WTC11 (cell line): ENCODE measurements at regions not wholly inside any gene's neighbourhood (a gene's known extent, or its start where the extent isn't known, plus 50 kb on each side); places are given as distances from the start of the nearest gene placed in this dataset.

Experiments used
- ATAC-seq: fragments of 200-7000 bp; cut with Tn5 transposase; 2 replicates; pipeline ENCODE4 v1.10.0; 2021; ENCODE audit warnings: mild to moderate bottlenecking, moderate library complexity
- CTCF ChIA-PET: fragments of 300-600 bp; sonication (Branson Sonifier 250); formaldehyde crosslinking; loops from one replicate; lab custom pipeline; 2021; ENCODE audit warnings: antibody characterized with exemption; lab: Charles Lee
- POLR2A ChIA-PET: fragments of 350-600 bp; sonication (Branson Sonifier 250); formaldehyde crosslinking; loops from one replicate; lab custom pipeline; 2021; ENCODE audit warnings: antibody characterized with exemption; lab: Charles Lee
- DNase-seq: peaks from one replicate; pipeline ENCODE4 v3.0.0; 2021; ENCODE audit warnings: low spot score
- H3K27ac Mint-ChIP-seq: 2 replicates; pipeline ENCODE4 v1.8.0; 2021; ENCODE audit warnings: mixed read lengths
- H3K27me3 Mint-ChIP-seq: 2 replicates; pipeline ENCODE4 v1.8.0; 2021; ENCODE audit warnings: low read depth, mild to moderate bottlenecking, moderate library complexity, mixed read lengths
- H3K36me3 Mint-ChIP-seq: 2 replicates; pipeline ENCODE4 v1.8.0; 2021; ENCODE audit warnings: mixed read lengths
- H3K4me1 Mint-ChIP-seq: 2 replicates; pipeline ENCODE4 v1.8.0; 2022; ENCODE audit warnings: mixed read lengths
- H3K4me3 Mint-ChIP-seq: 2 replicates; pipeline ENCODE4 v1.8.0; 2021; ENCODE audit warnings: mild to moderate bottlenecking, moderate library complexity, mixed read lengths
- H3K9me3 Mint-ChIP-seq: 2 replicates; pipeline ENCODE4 v1.8.0; 2021; ENCODE audit warnings: mixed read lengths
- EMX1 ChIP-seq: fragments of 250-450 bp; sonication (Bioruptor Pico); IDR thresholded peaks from 2 replicates; pipeline ENCODE4 v1.8.0; 2021; ENCODE audit warnings: mild to moderate bottlenecking
- ESRRA ChIP-seq: sonication (generic); formaldehyde crosslinking; IDR thresholded peaks from 2 replicates; pipeline ENCODE4 v1.8.1; 2022; ENCODE audit warnings: mild to moderate bottlenecking, missing genetic modification reagents, borderline replicate concordance
- KAT7 ChIP-seq: sonication (generic); formaldehyde crosslinking; IDR thresholded peaks from 2 replicates; pipeline ENCODE4 v1.8.1; 2023; ENCODE audit warnings: missing genetic modification reagents, mild to moderate bottlenecking, borderline replicate concordance
- NFYB ChIP-seq: sonication (generic); formaldehyde crosslinking; conservative IDR thresholded peaks from 2 replicates; pipeline ENCODE4 v1.8.0; 2022; ENCODE audit warnings: low read depth, missing genetic modification reagents
- OVOL2 ChIP-seq: fragments of 250-450 bp; sonication (Bioruptor Pico); IDR thresholded peaks from 2 replicates; pipeline ENCODE4 v1.9.0; 2021; ENCODE audit warnings: mild to moderate bottlenecking, borderline replicate concordance
- RORB ChIP-seq: fragments of 250-450 bp; sonication (Bioruptor Pico); IDR thresholded peaks from 2 replicates; pipeline ENCODE4 v1.9.0; 2021; ENCODE audit warnings: mild to moderate bottlenecking
- SP1 ChIP-seq: sonication (generic); formaldehyde crosslinking; conservative IDR thresholded peaks from 2 replicates; pipeline ENCODE4 v1.8.1; 2022; ENCODE audit warnings: missing genetic modification reagents
- TCF7 ChIP-seq: sonication (generic); formaldehyde crosslinking; IDR thresholded peaks from 2 replicates; pipeline ENCODE4 v1.8.0; 2022; ENCODE audit warnings: mild to moderate bottlenecking, low read depth, missing genetic modification reagents, moderate library complexity
- ZNF138 ChIP-seq: sonication (generic); formaldehyde crosslinking; conservative IDR thresholded peaks from 2 replicates; pipeline ENCODE4 v1.8.1; 2022; ENCODE audit warnings: mild to moderate bottlenecking, moderate library complexity, missing genetic modification reagents
- ZNF219 ChIP-seq: sonication (generic); formaldehyde crosslinking; IDR thresholded peaks from 2 replicates; pipeline ENCODE4 v1.8.0; 2023; ENCODE audit warnings: missing genetic modification reagents, mild to moderate bottlenecking, borderline replicate concordance
- ZNF396 ChIP-seq: fragments of 250-450 bp; sonication (Bioruptor Pico); IDR thresholded peaks from 2 replicates; pipeline ENCODE4 v1.8.0; 2021; ENCODE audit warnings: mild to moderate bottlenecking, moderate library complexity, borderline replicate concordance
- TF ChIP-seq, protein P1 (sequence below): fragments of 250-450 bp; sonication (Bioruptor Pico); IDR thresholded peaks from 2 replicates; pipeline ENCODE4 v1.9.0; 2021; ENCODE audit warnings: mild to moderate bottlenecking, borderline replicate concordance
- TF ChIP-seq, protein P2 (sequence below): fragments of 200-600 bp; IDR thresholded peaks from 2 replicates; pipeline ENCODE4 v1.8.0; 2022; ENCODE audit warnings: antibody characterized with exemption
- TF ChIP-seq, protein P3 (sequence below): sonication (generic); formaldehyde crosslinking; IDR thresholded peaks from 2 replicates; pipeline ENCODE4 v1.8.0; 2022; ENCODE audit warnings: mild to moderate bottlenecking, missing genetic modification reagents
- TF ChIP-seq, protein P4 (sequence below): fragments of 250-450 bp; sonication (Bioruptor Pico); IDR thresholded peaks from 2 replicates; pipeline ENCODE4 v2.1.2; 2022; ENCODE audit warnings: mild to moderate bottlenecking, moderate library complexity
- TF ChIP-seq, protein P5 (sequence below): fragments of 250-450 bp; sonication (Bioruptor Pico); IDR thresholded peaks from 2 replicates; pipeline ENCODE4 v1.9.0; 2021; ENCODE audit warnings: mild to moderate bottlenecking
- TF ChIP-seq, protein P6 (sequence below): fragments of 250-450 bp; sonication (Bioruptor Pico); IDR thresholded peaks from 2 replicates; pipeline ENCODE4 v1.8.0; 2021; ENCODE audit warnings: mild to moderate bottlenecking
- TF ChIP-seq, protein P7 (sequence below): sonication (generic); formaldehyde crosslinking; IDR thresholded peaks from 2 replicates; pipeline ENCODE4 v1.8.0; 2022; ENCODE audit warnings: mild to moderate bottlenecking, missing genetic modification reagents

DNA sequence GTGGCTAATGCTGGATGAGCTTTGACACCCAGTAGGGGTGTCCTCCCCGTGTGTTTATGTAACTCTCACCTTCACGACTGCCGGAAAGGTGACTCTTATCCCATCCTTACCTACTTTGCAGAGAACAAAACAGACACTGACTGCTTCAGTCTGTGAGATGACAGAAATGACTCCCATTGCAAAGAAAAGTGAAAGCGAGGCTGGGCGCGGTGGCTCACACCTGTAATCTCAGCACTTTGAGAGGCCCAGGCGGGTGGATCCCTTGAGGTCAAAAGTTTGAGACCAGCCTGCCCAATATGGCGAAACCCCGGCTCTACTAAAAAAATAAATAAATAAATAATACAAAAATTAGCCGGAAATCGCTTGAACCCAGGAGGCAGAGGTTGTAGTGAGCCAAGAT lies 106.4 kb upstream of the ANO1 start:
- POLR2A ChIA-PET = no interaction called here
- Mint-ChIP-seq H3K36me3 (no peaks in the 10 kb centered on the region), H3K4me3 (no peak overlapping the region), H3K27ac (no peak overlapping the region), H3K27me3 (no peaks in the 10 kb centered on the region), H3K4me1 (peaks cover 14% of the 10 kb centered on the region), H3K9me3 (no peaks in the 10 kb centered on the region)
- ATAC-seq (no peak), DNase-seq (no peak)
- CTCF ChIA-PET = no interaction called here
- no peak for TF ChIP-seq RORB (CRISPR knock-in tag)

DNA sequence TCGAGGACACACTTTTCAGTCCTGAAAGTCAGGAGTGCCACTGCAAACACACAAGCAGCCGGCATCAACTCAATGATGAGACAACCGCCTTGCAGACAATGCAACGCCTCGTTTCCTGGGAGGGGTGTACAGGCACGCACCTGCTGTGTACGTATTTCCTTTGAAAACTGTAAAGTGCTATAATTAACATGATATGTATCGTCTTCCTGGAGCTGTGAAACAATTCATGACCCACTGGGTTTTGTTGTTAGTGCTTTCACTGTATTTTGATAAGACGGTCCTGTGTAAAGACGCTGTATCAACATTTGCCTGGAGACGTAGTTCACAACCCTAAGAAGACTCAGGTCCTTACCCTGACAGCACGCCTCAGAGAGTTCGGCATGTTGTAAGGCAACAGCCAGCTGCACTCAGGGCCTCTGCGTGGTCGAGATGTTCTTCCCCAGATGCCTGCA lies 105.7 kb upstream of the ANO1 start:
- peaks cover 14% of the 10 kb centered on the region for H3K4me1 Mint-ChIP-seq
- TF ChIP-seq RORB (CRISPR knock-in tag) (no peak), SP1 (no peak), TCF7 (CRISPR knock-in tag) (no peak), EMX1 (CRISPR knock-in tag) (no peak), NFYB (CRISPR knock-in tag) (no peak), ZNF138 (CRISPR knock-in tag) (no peak), ZNF396 (CRISPR knock-in tag) (no peak), KAT7 (CRISPR knock-in tag) (no peak), ZNF219 (CRISPR knock-in tag) (no peak), OVOL2 (CRISPR knock-in tag) (no peak), ESRRA (CRISPR knock-in tag) (no peak)
- TF ChIP-seq, protein P1, sequence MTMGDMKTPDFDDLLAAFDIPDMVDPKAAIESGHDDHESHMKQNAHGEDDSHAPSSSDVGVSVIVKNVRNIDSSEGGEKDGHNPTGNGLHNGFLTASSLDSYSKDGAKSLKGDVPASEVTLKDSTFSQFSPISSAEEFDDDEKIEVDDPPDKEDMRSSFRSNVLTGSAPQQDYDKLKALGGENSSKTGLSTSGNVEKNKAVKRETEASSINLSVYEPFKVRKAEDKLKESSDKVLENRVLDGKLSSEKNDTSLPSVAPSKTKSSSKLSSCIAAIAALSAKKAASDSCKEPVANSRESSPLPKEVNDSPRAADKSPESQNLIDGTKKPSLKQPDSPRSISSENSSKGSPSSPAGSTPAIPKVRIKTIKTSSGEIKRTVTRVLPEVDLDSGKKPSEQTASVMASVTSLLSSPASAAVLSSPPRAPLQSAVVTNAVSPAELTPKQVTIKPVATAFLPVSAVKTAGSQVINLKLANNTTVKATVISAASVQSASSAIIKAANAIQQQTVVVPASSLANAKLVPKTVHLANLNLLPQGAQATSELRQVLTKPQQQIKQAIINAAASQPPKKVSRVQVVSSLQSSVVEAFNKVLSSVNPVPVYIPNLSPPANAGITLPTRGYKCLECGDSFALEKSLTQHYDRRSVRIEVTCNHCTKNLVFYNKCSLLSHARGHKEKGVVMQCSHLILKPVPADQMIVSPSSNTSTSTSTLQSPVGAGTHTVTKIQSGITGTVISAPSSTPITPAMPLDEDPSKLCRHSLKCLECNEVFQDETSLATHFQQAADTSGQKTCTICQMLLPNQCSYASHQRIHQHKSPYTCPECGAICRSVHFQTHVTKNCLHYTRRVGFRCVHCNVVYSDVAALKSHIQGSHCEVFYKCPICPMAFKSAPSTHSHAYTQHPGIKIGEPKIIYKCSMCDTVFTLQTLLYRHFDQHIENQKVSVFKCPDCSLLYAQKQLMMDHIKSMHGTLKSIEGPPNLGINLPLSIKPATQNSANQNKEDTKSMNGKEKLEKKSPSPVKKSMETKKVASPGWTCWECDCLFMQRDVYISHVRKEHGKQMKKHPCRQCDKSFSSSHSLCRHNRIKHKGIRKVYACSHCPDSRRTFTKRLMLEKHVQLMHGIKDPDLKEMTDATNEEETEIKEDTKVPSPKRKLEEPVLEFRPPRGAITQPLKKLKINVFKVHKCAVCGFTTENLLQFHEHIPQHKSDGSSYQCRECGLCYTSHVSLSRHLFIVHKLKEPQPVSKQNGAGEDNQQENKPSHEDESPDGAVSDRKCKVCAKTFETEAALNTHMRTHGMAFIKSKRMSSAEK (CRISPR knock-in tag) = no peak
- TF ChIP-seq, protein P2, sequence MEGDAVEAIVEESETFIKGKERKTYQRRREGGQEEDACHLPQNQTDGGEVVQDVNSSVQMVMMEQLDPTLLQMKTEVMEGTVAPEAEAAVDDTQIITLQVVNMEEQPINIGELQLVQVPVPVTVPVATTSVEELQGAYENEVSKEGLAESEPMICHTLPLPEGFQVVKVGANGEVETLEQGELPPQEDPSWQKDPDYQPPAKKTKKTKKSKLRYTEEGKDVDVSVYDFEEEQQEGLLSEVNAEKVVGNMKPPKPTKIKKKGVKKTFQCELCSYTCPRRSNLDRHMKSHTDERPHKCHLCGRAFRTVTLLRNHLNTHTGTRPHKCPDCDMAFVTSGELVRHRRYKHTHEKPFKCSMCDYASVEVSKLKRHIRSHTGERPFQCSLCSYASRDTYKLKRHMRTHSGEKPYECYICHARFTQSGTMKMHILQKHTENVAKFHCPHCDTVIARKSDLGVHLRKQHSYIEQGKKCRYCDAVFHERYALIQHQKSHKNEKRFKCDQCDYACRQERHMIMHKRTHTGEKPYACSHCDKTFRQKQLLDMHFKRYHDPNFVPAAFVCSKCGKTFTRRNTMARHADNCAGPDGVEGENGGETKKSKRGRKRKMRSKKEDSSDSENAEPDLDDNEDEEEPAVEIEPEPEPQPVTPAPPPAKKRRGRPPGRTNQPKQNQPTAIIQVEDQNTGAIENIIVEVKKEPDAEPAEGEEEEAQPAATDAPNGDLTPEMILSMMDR = no peak
- TF ChIP-seq, protein P3, sequence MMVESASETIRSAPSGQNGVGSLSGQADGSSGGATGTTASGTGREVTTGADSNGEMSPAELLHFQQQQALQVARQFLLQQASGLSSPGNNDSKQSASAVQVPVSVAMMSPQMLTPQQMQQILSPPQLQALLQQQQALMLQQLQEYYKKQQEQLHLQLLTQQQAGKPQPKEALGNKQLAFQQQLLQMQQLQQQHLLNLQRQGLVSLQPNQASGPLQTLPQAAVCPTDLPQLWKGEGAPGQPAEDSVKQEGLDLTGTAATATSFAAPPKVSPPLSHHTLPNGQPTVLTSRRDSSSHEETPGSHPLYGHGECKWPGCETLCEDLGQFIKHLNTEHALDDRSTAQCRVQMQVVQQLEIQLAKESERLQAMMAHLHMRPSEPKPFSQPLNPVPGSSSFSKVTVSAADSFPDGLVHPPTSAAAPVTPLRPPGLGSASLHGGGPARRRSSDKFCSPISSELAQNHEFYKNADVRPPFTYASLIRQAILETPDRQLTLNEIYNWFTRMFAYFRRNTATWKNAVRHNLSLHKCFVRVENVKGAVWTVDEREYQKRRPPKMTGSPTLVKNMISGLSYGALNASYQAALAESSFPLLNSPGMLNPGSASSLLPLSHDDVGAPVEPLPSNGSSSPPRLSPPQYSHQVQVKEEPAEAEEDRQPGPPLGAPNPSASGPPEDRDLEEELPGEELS = no peak
- TF ChIP-seq, protein P4, sequence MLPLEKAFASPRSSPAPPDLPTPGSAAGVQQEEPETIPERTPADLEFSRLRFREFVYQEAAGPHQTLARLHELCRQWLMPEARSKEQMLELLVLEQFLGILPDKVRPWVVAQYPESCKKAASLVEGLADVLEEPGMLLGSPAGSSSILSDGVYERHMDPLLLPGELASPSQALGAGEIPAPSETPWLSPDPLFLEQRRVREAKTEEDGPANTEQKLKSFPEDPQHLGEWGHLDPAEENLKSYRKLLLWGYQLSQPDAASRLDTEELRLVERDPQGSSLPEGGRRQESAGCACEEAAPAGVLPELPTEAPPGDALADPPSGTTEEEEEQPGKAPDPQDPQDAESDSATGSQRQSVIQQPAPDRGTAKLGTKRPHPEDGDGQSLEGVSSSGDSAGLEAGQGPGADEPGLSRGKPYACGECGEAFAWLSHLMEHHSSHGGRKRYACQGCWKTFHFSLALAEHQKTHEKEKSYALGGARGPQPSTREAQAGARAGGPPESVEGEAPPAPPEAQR (CRISPR knock-in tag) = no peak
- TF ChIP-seq, protein P5, sequence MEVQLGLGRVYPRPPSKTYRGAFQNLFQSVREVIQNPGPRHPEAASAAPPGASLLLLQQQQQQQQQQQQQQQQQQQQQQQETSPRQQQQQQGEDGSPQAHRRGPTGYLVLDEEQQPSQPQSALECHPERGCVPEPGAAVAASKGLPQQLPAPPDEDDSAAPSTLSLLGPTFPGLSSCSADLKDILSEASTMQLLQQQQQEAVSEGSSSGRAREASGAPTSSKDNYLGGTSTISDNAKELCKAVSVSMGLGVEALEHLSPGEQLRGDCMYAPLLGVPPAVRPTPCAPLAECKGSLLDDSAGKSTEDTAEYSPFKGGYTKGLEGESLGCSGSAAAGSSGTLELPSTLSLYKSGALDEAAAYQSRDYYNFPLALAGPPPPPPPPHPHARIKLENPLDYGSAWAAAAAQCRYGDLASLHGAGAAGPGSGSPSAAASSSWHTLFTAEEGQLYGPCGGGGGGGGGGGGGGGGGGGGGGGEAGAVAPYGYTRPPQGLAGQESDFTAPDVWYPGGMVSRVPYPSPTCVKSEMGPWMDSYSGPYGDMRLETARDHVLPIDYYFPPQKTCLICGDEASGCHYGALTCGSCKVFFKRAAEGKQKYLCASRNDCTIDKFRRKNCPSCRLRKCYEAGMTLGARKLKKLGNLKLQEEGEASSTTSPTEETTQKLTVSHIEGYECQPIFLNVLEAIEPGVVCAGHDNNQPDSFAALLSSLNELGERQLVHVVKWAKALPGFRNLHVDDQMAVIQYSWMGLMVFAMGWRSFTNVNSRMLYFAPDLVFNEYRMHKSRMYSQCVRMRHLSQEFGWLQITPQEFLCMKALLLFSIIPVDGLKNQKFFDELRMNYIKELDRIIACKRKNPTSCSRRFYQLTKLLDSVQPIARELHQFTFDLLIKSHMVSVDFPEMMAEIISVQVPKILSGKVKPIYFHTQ (CRISPR knock-in tag) = no peak
- TF ChIP-seq, protein P6, sequence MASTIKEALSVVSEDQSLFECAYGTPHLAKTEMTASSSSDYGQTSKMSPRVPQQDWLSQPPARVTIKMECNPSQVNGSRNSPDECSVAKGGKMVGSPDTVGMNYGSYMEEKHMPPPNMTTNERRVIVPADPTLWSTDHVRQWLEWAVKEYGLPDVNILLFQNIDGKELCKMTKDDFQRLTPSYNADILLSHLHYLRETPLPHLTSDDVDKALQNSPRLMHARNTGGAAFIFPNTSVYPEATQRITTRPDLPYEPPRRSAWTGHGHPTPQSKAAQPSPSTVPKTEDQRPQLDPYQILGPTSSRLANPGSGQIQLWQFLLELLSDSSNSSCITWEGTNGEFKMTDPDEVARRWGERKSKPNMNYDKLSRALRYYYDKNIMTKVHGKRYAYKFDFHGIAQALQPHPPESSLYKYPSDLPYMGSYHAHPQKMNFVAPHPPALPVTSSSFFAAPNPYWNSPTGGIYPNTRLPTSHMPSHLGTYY = no peak
- TF ChIP-seq, protein P7, sequence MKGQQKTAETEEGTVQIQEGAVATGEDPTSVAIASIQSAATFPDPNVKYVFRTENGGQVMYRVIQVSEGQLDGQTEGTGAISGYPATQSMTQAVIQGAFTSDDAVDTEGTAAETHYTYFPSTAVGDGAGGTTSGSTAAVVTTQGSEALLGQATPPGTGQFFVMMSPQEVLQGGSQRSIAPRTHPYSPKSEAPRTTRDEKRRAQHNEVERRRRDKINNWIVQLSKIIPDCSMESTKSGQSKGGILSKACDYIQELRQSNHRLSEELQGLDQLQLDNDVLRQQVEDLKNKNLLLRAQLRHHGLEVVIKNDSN (CRISPR knock-in tag) = no peak
- H3K27me3 Mint-ChIP-seq = no peaks in the 10 kb centered on the region
- H3K27ac Mint-ChIP-seq = 0 out of 2 replicates have a peak overlapping the region, but pooled peaks have one; percentile 20
- ChIA-PET CTCF (no interaction called here), POLR2A (no interaction called here)
- ATAC-seq = no peak
- no peak overlapping the region for H3K4me3 Mint-ChIP-seq
- no peaks in the 10 kb centered on the region for H3K9me3 Mint-ChIP-seq
- H3K36me3 Mint-ChIP-seq = no peaks in the 10 kb centered on the region
- no peak for DNase-seq
